ENCODE measurements at regions not wholly inside any gene's neighbourhood (a gene's known extent, or its start where the extent isn't known, plus 50 kb on each side); places are given as distances from the start of the nearest gene placed in this dataset.

DNA sequence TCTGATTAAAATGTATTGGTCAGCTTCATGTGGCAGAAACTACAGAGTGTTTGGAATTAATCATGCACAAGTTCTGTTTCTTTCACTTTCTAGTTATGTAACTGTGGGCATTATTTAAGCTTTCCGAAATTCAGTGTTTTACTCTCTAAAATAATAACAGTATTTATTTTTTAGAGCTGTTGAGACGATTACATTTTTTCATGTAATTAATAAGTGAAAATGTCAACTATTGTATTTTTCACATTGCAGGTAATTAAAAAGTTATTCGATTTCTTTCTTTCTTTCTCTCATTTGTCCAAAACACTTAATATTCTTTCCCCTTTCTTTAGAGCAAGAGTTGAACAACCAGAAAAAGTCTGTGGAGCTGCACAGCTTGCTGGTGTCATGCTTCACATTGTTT lies 559.4 kb upstream of the PCDH20 start:
- H3K4me1 ChIP-seq (ENCODE audit: insufficient read depth, low read length) = no peaks in the 10 kb centered on the region
- H3K4me1 Mint-ChIP-seq (ENCODE audit: low read depth) = no peaks in the 10 kb centered on the region
- no peak overlapping the region for H3K27ac Mint-ChIP-seq
- POLR2A ChIA-PET = no interaction called here
- H3K27me3 ChIP-seq (ENCODE audit: control insufficient read depth in 1 of 2, insufficient read depth in 2 of 2, low read length in 2 of 2) = no peaks in the 10 kb centered on the region
- H3K4me3 ChIP-seq (ENCODE audit: low read length) = no peak overlapping the region
- CTCF ChIA-PET = no interaction called here
- no peaks in the 10 kb centered on the region for H3K36me3 Mint-ChIP-seq (ENCODE audit: low read depth)
- H3K27ac ChIP-seq (ENCODE audit: low read depth in 1 of 2, low read length in 2 of 2) = no peak overlapping the region
- ATAC-seq (ENCODE audit: poor library complexity) (no peak), DNase-seq (no peak)
- H3K9me3 ChIP-seq (ENCODE audit: control insufficient read depth in 1 of 2, insufficient read depth in 1 of 2, low read length in 2 of 2) = peaks cover 0 to 4% of the 10 kb centered on the region in 2 experiments
- no peak overlapping the region for H3K4me3 Mint-ChIP-seq
- intact Hi-C loops (cut with DNase I, micrococcal nuclease) = no loop called here
- TF ChIP-seq, protein P1, sequence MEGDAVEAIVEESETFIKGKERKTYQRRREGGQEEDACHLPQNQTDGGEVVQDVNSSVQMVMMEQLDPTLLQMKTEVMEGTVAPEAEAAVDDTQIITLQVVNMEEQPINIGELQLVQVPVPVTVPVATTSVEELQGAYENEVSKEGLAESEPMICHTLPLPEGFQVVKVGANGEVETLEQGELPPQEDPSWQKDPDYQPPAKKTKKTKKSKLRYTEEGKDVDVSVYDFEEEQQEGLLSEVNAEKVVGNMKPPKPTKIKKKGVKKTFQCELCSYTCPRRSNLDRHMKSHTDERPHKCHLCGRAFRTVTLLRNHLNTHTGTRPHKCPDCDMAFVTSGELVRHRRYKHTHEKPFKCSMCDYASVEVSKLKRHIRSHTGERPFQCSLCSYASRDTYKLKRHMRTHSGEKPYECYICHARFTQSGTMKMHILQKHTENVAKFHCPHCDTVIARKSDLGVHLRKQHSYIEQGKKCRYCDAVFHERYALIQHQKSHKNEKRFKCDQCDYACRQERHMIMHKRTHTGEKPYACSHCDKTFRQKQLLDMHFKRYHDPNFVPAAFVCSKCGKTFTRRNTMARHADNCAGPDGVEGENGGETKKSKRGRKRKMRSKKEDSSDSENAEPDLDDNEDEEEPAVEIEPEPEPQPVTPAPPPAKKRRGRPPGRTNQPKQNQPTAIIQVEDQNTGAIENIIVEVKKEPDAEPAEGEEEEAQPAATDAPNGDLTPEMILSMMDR (IDR thresholded peaks at IDR 0.05) = no peak
- H3K36me3 ChIP-seq (ENCODE audit: insufficient read depth, low read length) = no peaks in the 10 kb centered on the region
- peaks cover 3% of the 10 kb centered on the region for H3K9me3 Mint-ChIP-seq
- no peaks in the 10 kb centered on the region for H3K27me3 Mint-ChIP-seq

DNA sequence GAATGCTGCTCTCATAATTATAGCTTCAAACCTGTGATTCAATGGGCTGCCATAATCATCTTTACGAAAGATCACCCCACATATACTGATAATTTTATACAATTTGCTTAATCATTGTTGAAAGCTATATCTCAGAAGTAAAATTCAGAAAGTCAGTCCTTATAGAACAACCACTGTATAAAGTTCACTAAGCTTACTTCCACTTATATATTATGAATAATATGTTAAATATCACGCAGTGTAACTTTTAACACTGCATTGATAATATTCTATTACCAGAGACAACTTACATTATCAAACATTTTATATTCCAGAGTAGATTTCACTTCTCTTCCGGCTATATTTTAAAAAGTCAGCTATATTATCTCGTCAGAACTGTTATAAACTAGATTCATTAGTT lies 550.1 kb upstream of the PCDH20 start:
- intact Hi-C loops (cut with DNase I, micrococcal nuclease) = no loop called here
- H3K4me3 Mint-ChIP-seq = no peak overlapping the region
- ChIA-PET POLR2A (no interaction called here), CTCF (no interaction called here)
- H3K27me3 Mint-ChIP-seq = no peaks in the 10 kb centered on the region
- Histone ChIP-seq H3K27me3 (ENCODE audit: control insufficient read depth in 1 of 2, insufficient read depth in 2 of 2, low read length in 2 of 2) (no peaks in the 10 kb centered on the region), H3K4me1 (ENCODE audit: insufficient read depth, low read length) (no peaks in the 10 kb centered on the region), H3K9me3 (ENCODE audit: control insufficient read depth in 1 of 2, insufficient read depth in 1 of 2, low read length in 2 of 2) (no peaks in the 10 kb centered on the region), H3K27ac (ENCODE audit: low read depth in 1 of 2, low read length in 2 of 2) (no peak overlapping the region), H3K4me3 (ENCODE audit: low read length) (no peak overlapping the region), H3K36me3 (ENCODE audit: insufficient read depth, low read length) (no peaks in the 10 kb centered on the region)
- no peak for ATAC-seq (ENCODE audit: poor library complexity)
- DNase-seq = no peak
- TF ChIP-seq, protein P1 (IDR thresholded peaks at IDR 0.05) = no peak
- no peaks in the 10 kb centered on the region for H3K36me3 Mint-ChIP-seq (ENCODE audit: low read depth)
- H3K4me1 Mint-ChIP-seq (ENCODE audit: low read depth) = no peaks in the 10 kb centered on the region
- peaks cover 4% of the 10 kb centered on the region for H3K9me3 Mint-ChIP-seq
- H3K27ac Mint-ChIP-seq = no peak overlapping the region

DNA sequence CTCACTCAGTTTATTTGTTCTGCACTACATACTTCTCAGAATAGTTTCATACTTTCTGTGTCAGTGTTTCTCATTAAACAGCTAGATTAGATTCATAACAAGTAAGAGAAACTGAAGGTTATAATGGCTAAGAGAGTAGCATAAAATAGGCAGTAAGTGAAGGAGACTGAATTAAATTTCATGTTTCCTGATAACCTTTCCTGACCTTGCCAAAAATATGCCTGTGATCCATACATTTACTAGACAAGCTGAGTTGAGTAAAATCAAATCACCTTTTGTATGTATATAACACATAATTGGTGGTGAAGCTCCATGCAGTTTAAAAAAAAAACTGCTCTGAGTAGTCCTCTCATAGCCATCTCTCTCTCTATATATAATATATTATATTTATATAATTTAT lies 545.3 kb upstream of the PCDH20 start:
- POLR2A ChIA-PET = no interaction called here

More for the DNA sequence above, 545.3 kb upstream of the PCDH20 start:
- Histone ChIP-seq H3K36me3 (ENCODE audit: insufficient read depth, low read length) (no peaks in the 10 kb centered on the region), H3K4me3 (ENCODE audit: low read length) (no peak overlapping the region), H3K27me3 (ENCODE audit: control insufficient read depth in 1 of 2, insufficient read depth in 2 of 2, low read length in 2 of 2) (no peaks in the 10 kb centered on the region), H3K27ac (ENCODE audit: low read depth in 1 of 2, low read length in 2 of 2) (no peak overlapping the region), H3K4me1 (ENCODE audit: insufficient read depth, low read length) (no peaks in the 10 kb centered on the region), H3K9me3 (ENCODE audit: control insufficient read depth in 1 of 2, insufficient read depth in 1 of 2, low read length in 2 of 2) (no peaks in the 10 kb centered on the region)
- CTCF ChIA-PET = no interaction called here
- no peak for ATAC-seq (ENCODE audit: poor library complexity)
- peaks cover 4% of the 10 kb centered on the region for H3K9me3 Mint-ChIP-seq
- intact Hi-C loops (cut with DNase I, micrococcal nuclease) = no loop called here
- no peaks in the 10 kb centered on the region for H3K36me3 Mint-ChIP-seq (ENCODE audit: low read depth)
- TF ChIP-seq, protein P1 (IDR thresholded peaks at IDR 0.05) = no peak
- no peaks in the 10 kb centered on the region for H3K4me1 Mint-ChIP-seq (ENCODE audit: low read depth)
- no peak for DNase-seq
- no peak overlapping the region for H3K27ac Mint-ChIP-seq
- H3K27me3 Mint-ChIP-seq = no peaks in the 10 kb centered on the region
- no peak overlapping the region for H3K4me3 Mint-ChIP-seq
